Liver (tissue), 3 donors: ENCODE measurements at regions not wholly inside any gene's neighbourhood (a gene's known extent, or its start where the extent isn't known, plus 50 kb on each side); places are given as distances from the start of the nearest gene placed in this dataset.
"Not testable (repeated sequence)": the region's sequence is repeated elsewhere in the genome, so short reads cannot be mapped to it uniquely, and the experiment has no call there.

ENCODE experiments used
- ATF3 ChIP-seq: IDR thresholded peaks from 2 replicates; pipeline ENCODE4 v1.6.1; 2016; ENCODE audit warnings: antibody characterized with exemption
- CTCF ChIP-seq: fragments of 150-350 bp; IDR thresholded peaks from 2 replicates; pipeline ENCODE4 v1.5.1; 2017; ENCODE audit warnings: improper control_type of control experiment, low read depth, low read length; ENCODE audit not compliant: missing input control
- EGR1 ChIP-seq, 2 donors: IDR thresholded peaks; 2 replicates each; pipeline ENCODE4 v1.6.1; 2016 to 2018; ENCODE audit warnings: antibody characterized with exemption in 2 of 2, low read depth in 2 of 2
- FOXA1 ChIP-seq: IDR thresholded peaks from 2 replicates; pipeline ENCODE4 v1.6.1; 2016; ENCODE audit warnings: antibody characterized with exemption
- GABPA ChIP-seq, 2 donors: IDR thresholded peaks in 1 of 2; conservative IDR thresholded peaks in 1 of 2; 2 replicates each; pipeline ENCODE4 v1.6.1; 2016; ENCODE audit warnings: antibody characterized with exemption in 2 of 2, mild to moderate bottlenecking in 1 of 2, moderate library complexity in 1 of 2
- HNF4G ChIP-seq: IDR thresholded peaks from 2 replicates; pipeline ENCODE4 v1.6.1; 2016; ENCODE audit warnings: antibody characterized with exemption
- JUND ChIP-seq, 2 donors: IDR thresholded peaks; 2 replicates each; pipeline ENCODE4 v1.6.1; 2016; ENCODE audit warnings: antibody characterized with exemption in 2 of 2
- MAX ChIP-seq: IDR thresholded peaks from 2 replicates; pipeline ENCODE4 v1.6.1; 2016; ENCODE audit warnings: antibody characterized with exemption
- NR2F2 ChIP-seq: IDR thresholded peaks from 2 replicates; pipeline ENCODE4 v1.6.1; 2016; ENCODE audit warnings: antibody characterized with exemption
- RAD21 ChIP-seq, 2 donors: IDR thresholded peaks; 2 replicates each; pipeline ENCODE4 v1.6.1; 2016; ENCODE audit warnings: antibody characterized with exemption in 2 of 2, mild to moderate bottlenecking in 2 of 2
- REST ChIP-seq: IDR thresholded peaks from 2 replicates; pipeline ENCODE4 v1.6.1; 2016; ENCODE audit warnings: antibody characterized with exemption, mild to moderate bottlenecking
- RXRA ChIP-seq, 2 donors: IDR thresholded peaks; 2 replicates each; pipeline ENCODE4 v1.6.1; 2017 to 2018; ENCODE audit warnings: antibody characterized with exemption in 2 of 2, mild to moderate bottlenecking in 1 of 2
- SP1 ChIP-seq: IDR thresholded peaks from 2 replicates; pipeline ENCODE4 v1.6.1; 2018; ENCODE audit warnings: antibody characterized with exemption, mild to moderate bottlenecking
- ZBTB33 ChIP-seq: IDR thresholded peaks from 2 replicates; pipeline ENCODE4 v1.6.1; 2016; ENCODE audit warnings: antibody characterized with exemption
- donor health status: healthy.
- donor health status: healthy.

- not testable (repeated sequence) for TF ChIP-seq RXRA (IDR thresholded peaks at IDR 0.05); CTCF; EGR1 (IDR thresholded peaks at IDR 0.05; ENCODE audit: low read depth in 2 of 2); NR2F2; MAX; GABPA (IDR thresholded peaks at IDR 0.05 in 1 of 2, conservative IDR thresholded peaks at IDR 0.05 in 1 of 2); ZBTB33; SP1; RAD21 (IDR thresholded peaks at IDR 0.05); REST; FOXA1; JUND (IDR thresholded peaks at IDR 0.05); ATF3; HNF4G
Observed at GRCh38 chr2:242018416-242018815, 148.9 kb downstream of the RTP5 start.
